ENCODE measurements at regions not wholly inside any gene's neighbourhood (a gene's known extent, or its start where the extent isn't known, plus 50 kb on each side); places are given as distances from the start of the nearest gene placed in this dataset.

DNA sequence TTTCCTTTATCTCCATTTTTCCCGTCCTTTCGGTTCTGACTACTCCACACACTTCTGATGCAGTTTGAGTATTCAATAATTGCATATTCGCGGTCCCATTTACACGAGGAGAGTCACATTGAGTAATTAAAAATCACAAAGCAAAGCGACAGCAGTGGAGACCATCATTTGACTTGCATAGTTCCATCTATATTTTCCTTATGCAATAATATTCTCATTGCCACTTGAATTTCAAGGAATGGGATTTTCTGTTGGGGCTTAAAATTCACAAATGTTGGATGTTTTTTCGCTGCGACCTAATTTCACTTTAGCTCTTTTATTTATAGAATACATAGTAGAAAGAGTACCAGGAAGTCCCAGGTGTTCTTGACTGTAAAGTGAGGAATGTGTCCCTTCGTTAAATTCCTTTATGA is 186.8 kb downstream of the ZEB2 start:
- DNase-seq (ENCODE audit: low read depth) = no peak

DNA sequence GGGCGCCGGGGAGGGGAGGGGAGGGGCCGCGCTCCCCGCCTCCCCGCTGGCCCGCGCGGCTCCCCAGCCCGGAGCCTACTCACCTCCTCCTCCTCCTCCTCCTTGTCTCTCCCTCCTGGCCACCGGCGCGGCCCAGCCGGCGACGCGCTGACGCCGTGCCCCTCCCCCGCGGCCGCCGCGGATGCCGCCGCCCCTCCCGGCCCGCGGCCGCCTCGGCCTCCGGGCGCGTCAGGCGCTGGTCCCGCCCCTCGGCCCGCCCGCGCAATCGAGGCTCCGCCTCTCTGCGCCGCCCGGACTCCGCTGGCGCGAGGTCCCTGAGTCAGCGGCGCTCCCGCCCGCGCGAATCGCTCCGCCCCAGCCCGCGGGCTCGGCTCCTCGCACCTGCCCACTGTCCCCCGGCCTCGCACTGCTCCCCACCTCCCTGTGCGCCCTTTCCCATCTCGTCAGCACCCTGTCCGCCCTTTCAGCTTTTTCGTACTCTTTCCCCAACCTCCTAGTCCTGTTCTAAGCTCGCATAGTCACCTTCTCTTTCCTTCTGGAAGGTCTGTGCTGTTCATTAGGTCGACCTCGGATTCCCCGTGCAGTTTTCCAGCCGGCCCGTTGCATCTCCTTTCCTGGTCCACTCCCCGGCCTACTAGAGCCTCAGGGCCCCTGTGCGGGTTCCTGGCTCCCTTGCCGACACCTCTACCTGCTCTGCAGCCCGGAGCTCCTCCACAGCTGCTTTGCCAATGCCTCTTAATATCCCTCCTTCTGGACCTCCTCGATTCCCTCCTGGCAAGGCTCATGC is 187.4 kb downstream of the ZEB2 start:
- DNase-seq (ENCODE audit: low read depth) = peak; percentile 87

DNA sequence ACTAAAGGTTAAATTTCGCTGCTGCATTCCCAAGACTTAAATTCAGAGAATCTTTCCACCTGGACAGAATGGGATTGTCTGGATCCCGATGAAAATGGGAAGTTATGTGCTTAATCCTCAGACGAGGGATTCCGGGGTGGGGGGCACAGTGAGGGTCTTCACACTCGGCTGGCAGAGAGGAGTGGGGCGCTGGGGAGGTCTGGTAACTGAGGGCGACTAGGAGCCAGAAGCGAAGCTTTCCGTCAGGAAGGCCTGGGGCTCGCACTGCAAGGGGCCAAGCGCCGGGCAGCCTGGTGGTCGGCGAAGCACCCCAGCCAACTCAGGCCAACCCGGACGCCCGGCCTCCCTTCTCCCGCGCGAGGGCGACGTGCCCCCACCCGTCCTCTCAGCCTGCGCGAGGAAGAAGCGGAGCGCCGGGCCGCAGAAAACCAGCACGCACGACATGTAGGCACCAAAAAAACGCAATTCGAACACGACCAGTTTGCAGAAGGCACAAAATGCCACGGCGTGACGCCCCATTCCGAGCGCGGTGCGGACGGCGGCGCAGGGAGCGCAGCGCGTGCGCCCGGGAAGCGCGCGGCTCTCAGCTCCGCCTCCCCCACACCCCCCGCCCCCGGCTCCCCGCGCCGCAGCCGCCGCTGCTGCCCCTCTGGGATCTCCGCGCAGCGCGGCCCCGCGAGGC is 188.1 kb downstream of the ZEB2 start:
- no peak for DNase-seq (ENCODE audit: low read depth)

DNA sequence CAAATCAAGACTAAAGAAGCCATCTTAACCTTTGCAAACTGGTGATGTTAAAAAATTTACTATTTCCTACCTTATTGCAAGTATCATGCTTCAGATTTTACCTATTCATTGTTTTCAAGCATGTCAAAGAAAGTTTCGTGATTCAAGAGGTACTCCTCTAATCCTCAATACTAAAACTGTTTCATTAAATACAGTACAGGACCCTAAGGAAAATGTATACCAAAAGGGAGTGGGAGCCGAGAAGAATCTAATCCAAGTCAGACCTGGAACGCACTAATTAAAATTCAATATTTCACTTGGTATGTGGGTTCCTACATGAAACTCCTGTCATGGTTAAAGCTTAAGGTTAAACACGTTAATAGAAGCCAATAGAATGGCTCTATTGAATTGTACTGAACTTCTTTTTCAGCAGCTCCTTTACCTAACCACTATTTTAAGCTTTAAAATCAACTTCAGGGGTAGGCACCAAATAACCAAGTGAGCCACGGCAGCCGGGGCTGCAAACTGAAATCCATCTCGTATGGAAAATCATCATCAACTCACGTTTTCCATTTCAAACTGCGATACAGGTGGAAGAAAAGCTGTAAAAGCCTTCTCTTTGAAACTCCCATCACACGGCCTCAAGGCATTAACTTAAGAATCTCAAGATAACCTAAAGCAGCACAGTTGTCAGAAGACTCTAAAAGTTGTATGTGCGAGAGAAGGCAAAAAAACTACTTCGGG is 188.8 kb downstream of the ZEB2 start:
- no peak for DNase-seq (ENCODE audit: low read depth)

DNA sequence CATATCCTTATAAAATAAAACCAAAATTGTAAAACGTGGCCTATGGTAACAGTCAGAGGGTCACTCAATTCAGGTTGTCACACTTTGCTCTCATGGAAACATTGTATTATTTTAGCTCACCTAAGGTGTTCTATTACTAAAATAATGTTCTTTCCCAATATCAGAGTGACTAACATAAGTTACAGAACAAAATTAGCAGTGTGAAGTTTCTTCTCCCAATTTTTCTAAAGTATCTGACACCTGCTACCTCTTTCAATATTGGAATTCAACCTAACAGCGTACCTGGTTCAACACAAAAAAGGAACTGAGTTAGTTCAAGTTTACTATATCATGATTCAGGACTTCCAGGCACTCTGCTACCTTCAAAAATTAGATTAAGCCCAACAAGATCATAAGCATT is 190.4 kb downstream of the ZEB2 start:
- no peak for DNase-seq (ENCODE audit: low read depth)

DNA sequence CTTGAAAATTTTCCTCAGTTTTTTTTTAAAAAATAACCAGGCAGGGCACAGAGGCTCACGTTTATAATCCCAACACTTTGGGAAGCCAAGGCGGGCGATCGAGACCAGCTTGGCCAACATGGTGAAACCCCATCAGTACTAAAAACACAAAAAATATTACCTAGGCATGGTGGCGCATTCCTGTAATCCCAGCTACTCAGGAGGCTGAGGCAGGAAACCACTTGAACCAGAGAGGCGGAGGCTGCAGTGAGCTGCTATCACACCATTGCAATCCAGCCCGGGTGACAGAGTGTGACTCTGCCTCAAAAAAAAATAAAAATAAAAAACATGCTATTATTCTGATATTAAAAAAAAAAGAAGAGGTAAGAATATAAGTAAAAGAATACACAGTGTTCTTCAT is 191.0 kb downstream of the ZEB2 start:
- DNase-seq (ENCODE audit: low read depth) = no peak

DNA sequence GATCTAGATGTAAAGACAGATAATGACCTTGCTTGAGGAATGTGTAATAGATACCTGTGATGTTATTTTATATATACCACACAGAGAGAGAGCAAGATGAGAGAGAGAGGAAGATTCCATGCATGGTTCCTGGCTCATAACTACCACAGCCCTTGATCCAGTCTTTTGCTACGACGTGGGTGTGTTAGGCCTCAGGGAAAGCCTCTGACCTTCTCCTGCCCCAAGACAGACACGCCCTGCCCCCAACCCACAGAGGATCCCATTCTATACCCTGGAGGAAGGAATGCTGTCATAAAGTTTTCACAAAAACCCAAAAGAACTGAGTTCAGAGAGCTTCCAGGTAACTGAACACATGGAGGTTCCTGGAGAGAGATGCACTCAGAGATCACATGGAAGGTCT is 193.1 kb downstream of the ZEB2 start:
- no peak for DNase-seq (ENCODE audit: low read depth)

DNA sequence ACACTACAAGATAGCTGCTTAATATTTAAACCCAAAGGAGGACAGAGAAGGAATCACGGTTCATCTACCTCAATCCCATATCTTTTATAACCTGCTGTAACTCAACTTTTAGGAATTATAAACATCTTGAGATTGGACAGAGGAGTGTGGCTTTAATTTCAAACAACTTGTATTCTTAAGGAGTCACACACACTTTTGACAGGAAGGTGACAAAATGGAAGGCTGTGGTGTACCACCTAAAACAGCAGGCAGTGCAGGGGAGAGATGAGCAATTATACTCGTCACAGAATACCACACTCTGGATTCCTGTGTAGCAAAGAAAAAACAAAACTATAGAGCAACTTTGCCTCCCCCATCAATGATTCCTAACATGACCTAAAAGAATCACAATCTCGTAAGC is 194.8 kb downstream of the ZEB2 start:
- DNase-seq (ENCODE audit: low read depth) = no peak

DNA sequence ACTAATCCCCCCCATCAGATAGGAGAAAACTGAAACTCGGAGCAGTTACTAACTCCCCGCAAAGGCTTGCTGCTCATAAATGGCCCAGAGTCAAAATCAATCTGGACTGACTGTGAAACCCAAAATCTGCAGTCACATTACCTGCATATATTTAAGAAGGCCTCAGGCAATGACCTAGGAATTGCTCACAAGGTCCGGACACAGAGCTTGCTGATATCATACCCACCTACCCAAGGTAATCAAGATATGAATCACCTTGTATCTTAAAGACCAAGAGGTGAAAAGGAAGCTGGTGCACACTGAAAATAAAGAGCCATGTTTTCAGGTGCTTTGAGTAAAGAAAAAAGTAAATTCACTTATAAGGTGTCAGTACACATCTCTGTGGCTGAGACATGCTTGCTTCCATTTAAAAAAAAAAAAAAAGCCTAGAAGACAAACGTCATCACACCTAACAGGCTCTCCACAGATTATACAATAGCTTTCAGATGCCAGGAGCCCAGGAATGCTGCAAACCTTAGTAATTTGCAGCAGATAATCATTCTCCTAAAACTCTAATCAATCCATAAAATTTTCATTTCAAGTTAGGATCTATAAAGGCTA is 195.4 kb downstream of the ZEB2 start:
- no peak for DNase-seq (ENCODE audit: low read depth)

DNA sequence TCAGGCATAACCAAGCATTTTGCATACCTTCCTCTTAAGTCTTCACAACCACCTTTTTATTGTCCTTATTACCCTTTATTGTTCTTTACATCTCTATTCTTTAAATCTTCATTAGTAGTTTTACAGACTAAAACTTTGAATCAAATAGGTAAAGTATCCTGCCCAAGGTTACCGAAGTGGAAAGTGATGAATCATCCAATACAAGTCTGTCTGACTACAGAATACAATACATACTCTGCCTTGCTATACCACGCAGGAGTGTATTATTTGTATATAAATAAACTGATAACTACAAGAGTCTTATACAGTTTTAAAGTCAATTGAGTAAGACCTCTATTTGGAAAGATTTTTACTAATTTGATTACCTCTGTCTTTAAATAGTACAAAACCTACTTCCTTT is 196.0 kb downstream of the ZEB2 start:
- DNase-seq (ENCODE audit: low read depth) = no peak

DNA sequence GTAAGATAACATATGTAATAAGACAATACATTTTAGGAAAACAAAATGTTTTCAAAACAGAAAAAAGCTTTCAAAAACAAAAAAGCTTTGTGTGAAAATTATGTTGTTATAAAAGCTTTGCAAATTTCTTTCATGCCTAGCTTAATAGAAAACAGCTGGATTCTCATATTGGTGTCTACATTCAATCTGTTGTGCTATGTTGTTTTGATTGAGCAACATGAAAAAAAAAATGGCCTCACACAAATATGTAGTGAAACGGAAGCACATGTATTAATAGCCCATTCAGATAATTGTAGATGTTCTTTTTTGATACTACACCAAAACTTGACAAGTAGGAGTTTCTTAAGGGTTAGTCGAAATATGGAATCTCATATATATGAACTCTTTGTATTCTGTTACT is 197.5 kb downstream of the ZEB2 start:
- DNase-seq (ENCODE audit: low read depth) = no peak

DNA sequence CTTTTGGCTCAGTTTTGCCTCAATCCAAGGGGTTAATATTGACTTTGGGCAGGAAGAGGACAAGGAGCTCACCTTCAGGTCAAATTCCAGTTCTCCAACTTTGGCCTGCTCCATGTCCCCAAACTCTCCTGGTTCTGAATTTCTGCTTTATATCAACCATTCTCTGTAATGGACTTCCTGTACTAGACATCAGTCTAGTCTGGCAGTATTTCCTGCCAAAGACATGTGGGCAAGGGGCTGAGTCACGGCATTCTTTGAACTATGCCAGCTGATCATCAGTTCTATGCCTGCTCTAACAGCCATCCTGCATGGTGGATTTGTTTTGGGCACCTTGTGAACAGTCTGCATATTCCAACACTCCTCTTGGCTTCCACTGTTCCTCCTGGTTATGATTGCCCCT is 199.4 kb downstream of the ZEB2 start:
- peak; percentile 30 for DNase-seq (ENCODE audit: low read depth)

DNA sequence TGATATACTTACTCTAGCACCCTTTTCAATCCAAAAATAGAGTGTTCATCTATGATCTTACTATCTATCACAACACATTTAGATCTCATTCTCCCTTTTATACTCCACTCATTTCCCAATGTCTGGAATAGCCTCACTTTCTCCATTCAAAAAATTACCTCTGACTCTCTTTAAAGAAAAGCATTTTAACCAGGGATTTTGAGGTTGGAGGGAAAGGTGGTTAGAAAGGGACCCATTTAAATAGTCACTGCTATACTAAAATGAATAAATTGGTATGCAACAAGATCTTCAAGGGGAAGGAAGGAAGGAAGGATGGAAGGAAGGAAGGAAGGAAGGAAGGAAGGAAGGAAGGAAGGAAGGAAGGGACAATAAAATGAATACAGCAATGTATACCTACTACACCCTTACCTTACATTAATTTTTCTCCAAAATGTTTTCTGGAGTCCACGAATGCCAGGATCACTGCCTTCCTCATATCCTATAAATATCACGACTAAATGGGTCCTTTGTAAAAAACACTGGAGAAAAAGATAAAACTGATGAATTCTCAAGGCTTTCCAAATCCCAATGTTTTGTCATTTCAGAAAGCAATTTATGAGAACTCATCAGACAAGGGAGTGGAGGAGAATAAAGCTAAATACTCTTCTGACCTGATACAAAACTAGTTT is 202.7 kb downstream of the ZEB2 start:
- DNase-seq (ENCODE audit: low read depth) = no peak

DNA sequence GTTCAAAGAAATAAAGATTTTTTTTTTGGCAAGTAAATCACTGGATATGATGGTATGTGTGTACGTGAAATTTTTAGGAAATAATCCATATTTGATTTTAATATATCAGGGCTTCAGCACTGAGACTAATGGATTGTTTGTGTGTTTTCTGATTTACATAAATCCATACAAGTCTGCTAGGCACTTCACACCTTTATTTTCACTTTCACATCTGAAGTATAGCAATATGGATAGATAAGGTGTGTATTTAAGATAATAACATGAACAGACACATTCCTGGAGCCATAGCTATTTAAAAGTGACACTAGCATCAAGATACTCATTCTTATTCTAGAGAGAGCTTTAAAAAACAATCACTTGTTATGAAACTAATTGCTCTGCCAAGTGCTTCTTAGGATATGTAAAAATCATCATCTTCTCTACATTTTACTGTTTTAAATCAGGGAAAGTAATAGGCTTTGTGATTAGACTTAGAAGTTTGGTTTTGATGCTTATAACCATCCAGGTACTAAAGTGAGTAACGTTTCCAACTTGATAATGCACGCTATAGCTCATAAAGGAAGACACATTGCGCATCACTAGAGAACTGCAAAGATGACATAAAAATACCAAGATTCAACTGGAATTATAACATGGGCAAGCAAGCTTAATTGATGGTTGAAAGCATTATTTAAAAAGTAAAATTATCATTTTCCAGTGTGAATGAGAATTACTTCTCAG is 208.9 kb downstream of the ZEB2 start:
- DNase-seq (ENCODE audit: low read depth) = no peak

DNA sequence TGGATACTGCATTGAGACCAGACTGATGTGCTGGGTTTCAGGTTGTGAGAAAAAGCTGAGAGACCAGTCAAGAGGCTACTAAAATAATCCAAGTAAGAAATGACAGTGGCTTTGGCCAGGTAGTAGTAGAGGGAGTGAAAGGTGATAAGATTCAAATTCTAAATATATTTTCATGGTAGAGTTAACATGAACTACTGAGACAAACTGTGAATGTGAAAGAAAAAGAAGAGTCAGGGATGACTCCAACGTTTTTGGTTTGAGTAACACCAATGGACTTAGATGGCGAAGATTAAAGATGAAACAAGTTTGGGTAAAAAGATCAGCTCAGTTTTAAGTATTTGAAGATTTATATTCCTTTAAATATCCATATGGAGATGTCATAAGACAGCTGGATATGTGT is 209.4 kb downstream of the ZEB2 start:
- DNase-seq (ENCODE audit: low read depth) = no peak

DNA sequence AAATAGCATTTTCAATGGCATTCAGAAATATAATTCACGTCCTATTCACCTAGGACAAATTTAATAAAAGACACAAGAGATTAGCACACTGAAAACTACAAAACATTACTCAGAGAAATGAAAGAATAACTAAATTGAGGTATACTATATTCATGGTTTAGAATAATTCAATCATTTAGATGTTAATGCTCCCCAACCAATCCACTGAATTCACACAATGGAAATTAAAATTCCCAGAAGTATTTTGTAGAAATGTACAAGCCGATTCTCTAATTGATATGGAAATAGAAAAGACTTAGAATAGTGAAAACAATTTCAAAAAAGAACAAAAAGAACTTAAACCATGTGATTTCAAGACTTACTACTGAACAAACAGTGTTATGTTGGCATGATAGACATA is 212.2 kb downstream of the ZEB2 start:
- DNase-seq (ENCODE audit: low read depth) = no peak

DNA sequence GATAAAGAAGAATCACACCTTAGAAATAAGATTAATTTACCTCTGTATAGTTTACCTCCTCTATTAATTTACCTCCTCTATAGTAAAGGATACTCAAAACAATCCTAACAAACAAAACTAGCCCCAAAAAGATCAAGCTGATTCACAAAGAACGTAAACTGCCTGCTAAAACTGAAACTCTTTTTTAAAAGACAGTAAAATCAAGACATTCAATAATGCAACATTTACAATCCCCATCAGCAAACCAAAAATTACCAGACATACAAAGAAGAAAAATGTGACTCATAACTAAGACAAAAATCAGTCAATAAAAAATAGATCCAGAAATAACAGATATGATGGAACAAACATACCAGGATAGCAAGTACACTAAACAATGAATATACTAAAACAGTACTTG is 215.7 kb downstream of the ZEB2 start:
- no peak for DNase-seq (ENCODE audit: low read depth)

DNA sequence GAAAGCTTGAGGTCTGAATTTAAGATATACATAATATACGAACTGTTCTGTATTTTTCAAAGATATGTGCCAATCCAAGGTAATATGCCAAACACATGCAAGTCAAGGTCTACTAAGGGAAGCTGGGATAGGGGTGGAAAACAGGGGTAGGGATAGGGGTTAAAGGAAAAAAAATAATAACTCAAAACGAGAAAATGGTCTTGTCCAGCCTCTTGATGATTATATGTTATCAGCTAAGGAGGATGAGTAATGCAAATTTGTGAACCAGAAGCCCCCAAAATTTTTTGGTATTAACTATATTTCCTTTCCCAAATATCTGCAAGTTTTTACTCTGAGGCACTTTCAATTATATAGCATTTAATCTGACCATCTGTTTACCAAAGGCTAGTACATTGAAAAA is 219.3 kb downstream of the ZEB2 start:
- no peak for DNase-seq (ENCODE audit: low read depth)

DNA sequence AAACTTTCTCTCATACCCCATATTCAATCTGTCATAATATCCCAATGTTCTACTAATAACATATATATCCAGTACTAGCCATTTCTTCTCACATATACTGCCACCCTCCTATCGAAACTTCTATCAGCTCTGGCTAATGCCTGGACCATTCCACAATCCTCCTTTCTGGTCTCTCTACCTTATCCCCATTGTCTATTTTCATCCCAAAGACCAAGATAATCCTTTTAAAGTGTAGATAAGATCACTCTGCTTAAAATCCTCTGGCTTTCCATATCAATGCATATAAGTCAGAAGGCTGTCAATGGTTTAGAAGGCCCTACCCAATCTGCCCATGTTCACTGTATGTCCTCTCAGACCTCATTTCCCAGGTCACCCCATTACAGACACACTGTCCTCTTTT is 229.6 kb downstream of the ZEB2 start:
- DNase-seq (ENCODE audit: low read depth) = no peak

DNA sequence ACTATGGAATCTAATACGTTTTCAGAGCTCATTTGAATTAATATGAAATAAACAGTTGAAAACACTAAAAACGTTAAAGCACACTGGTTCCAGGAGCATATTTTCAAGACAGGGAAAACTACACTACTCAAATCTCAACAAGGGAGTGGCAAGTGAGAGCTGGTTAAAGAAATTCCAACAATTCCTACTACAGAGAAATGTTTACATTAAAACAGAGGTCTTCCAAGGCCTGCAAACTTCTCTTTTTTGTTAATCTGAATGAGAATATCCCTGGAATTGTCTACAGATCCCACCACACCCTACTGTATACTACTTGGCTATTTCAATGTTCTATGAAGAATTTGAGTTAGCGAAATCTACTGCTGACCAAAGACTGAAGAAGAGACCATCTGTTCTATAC is 231.5 kb downstream of the ZEB2 start:
- no peak for DNase-seq (ENCODE audit: low read depth)

DNA sequence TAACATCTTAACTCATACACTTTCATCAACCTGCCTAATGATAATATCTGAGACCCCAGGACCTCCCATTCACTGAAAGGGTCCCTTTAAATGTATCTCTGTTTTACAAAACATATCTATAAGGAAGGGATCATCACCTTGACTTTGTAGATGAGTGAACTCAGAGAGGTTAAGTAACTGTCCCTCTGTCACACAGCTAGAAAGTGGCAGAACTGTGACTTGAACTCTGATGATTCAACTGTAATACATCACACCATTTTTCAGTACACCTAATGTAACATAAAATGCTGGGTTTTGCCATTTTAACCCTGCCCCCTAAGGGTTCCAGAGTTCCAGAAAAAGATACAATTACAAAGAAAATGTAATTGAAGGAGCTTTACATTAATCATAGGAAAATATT is 234.6 kb downstream of the ZEB2 start:
- no peak for DNase-seq (ENCODE audit: low read depth)

DNA sequence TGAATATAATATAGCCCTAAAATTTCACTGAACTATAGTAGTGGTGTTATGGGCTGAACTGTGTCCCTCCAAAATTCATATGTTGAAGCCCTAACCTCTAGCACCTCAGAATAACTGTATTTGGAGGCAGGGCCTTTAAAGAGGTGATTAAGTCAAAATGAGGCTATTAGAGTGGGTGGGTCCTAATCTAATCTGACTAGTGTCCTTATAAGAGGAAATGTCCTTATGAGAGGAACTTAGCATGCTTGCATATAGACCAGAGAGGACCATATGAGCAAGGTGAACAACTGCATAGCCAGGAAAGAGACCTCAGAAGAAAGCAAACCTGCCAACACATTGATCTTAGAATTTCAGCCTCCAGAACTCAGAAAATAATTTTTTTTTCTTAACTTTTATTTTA is 238.4 kb downstream of the ZEB2 start:
- no peak for DNase-seq (ENCODE audit: low read depth)
